Adrenal gland (tissue), 9 donors: ENCODE measurements at regions not wholly inside any gene's neighbourhood (a gene's known extent, or its start where the extent isn't known, plus 50 kb on each side); places are given as distances from the start of the nearest gene placed in this dataset.

Experiments
- DNase-seq, 7 donors: peaks; one replicate each; pipeline ENCODE4 v3.0.0-alpha.2; 2019 to 2020
- H3K27ac ChIP-seq, 5 donors: fragments of 200-600 bp; sonication (generic) in 4 of 5; 1 replicate in 3 of 5; 2 replicates in 2 of 5; pipeline versions ENCODE4 v1.5.1 to v1.8.0; 2016 to 2020; ENCODE audit warnings: mild to moderate bottlenecking in 1 of 5
- H3K27me3 ChIP-seq: fragments of 200-600 bp; 2 replicates; pipeline ENCODE4 v1.8.0; 2021
- H3K36me3 ChIP-seq, 2 donors: fragments of 200-600 bp; replicated peaks in 1 of 2; 1 replicate in 1 of 2; 2 replicates in 1 of 2; pipeline versions ENCODE4 v1.5.1 to v1.8.0; 2018 to 2022
- H3K4me1 ChIP-seq, 2 donors: fragments of 200-600 bp; replicated peaks in 1 of 2; 1 replicate in 1 of 2; 2 replicates in 1 of 2; pipeline versions ENCODE4 v1.5.1 to v1.8.0; 2018 to 2021
- H3K4me3 ChIP-seq, 4 donors: fragments of 200-600 bp; sonication (generic) in 3 of 4; one replicate each; pipeline ENCODE4 v1.5.1; 2016 to 2018
- H3K9me3 ChIP-seq, 3 donors: fragments of 200-600 bp; sonication (generic) in 1 of 3; replicated peaks in 1 of 3; 1 replicate in 2 of 3; 2 replicates in 1 of 3; pipeline versions ENCODE4 v1.5.1 to v1.8.0; 2016 to 2021
- CTCF ChIP-seq, 6 experiments: fragments of 450-650 bp in 4 of 6; fragments of 200-600 bp in 2 of 6; sonication (generic) in 1 of 6; IDR thresholded peaks; 1 replicate in 5 of 6; 2 replicates in 1 of 6; pipeline versions ENCODE4 v1.5.1 to v1.8.0; 2016 to 2021; ENCODE audit warnings: antibody characterized with exemption in 6 of 6, mild to moderate bottlenecking in 2 of 6, moderate library complexity in 1 of 6
- POLR2A ChIP-seq, 2 donors: fragments of 450-650 bp; IDR thresholded peaks; one replicate each; pipeline ENCODE4 v1.6.1; 2017; ENCODE audit warnings: antibody characterized with exemption in 2 of 2, mild to moderate bottlenecking in 2 of 2, moderate library complexity in 1 of 2
- WGBS, 4 donors: extraction: QIAGEN DNeasy Blood & Tissue Kit in 2 of 4; methylation state at CpG; one replicate each; pipeline versions ENCODE4 v1.1.5 to v1.1.7; 2013 to 2017; 5-methylcytosine and 5-hydroxymethylcytosine counted together
- intact Hi-C, 2 donors: fragments of 100-400 bp; cut with DNase I; formaldehyde crosslinking; loops; one replicate each; pipeline versions ENCODE4 v1.14.1 to v1.15.0; 2022 to 2023
- donor health status: healthy with polysubstance abuse.
- donor health status: Bipolar disorder and iron deficiency.
- donor health status: DM: yes; HTN: yes; CAD: no.
- donor health status: DM: no; HTN: no; CAD: no.
- donor health status: DM: no; HTN: no; CAD: no.

- no peak for TF ChIP-seq POLR2A (IDR thresholded peaks at IDR 0.05)
- no peak for TF ChIP-seq CTCF (IDR thresholded peaks at IDR 0.05)
- no peaks in the 10 kb centered on the region for H3K4me1 ChIP-seq
- intact Hi-C loops = no loop called here
Observed at GRCh38 chr2:33730804-33731203, 131.7 kb upstream of the FAM98A start.

GRCh38 chr2:33730193-33730592 lies 131.1 kb upstream of the FAM98A start:
- no peaks in the 10 kb centered on the region for H3K9me3 ChIP-seq
- WGBS, 4 donors = 78 to 92% (median 82%) methylated on average over 1 of the region's 1 CpG
- no peak for TF ChIP-seq POLR2A (IDR thresholded peaks at IDR 0.05)
- no peak for TF ChIP-seq CTCF (IDR thresholded peaks at IDR 0.05)

More at GRCh38 chr2:33730804-33731203, 131.7 kb upstream of the FAM98A start:
- no peak overlapping the region for H3K4me3 ChIP-seq
- H3K9me3 ChIP-seq = no peaks in the 10 kb centered on the region
- DNase-seq = no peak
- H3K27ac ChIP-seq = no peak overlapping the region
- no peaks in the 10 kb centered on the region for H3K27me3 ChIP-seq
- H3K36me3 ChIP-seq = no peaks in the 10 kb centered on the region

GRCh38 chr2:33729353-33729752 lies 130.3 kb upstream of the FAM98A start:
- no peaks in the 10 kb centered on the region for H3K27me3 ChIP-seq
- TF ChIP-seq POLR2A (IDR thresholded peaks at IDR 0.05) = no peak
- TF ChIP-seq CTCF (IDR thresholded peaks at IDR 0.05) = no peak
- no peaks in the 10 kb centered on the region for H3K9me3 ChIP-seq
- 83 to 97% (median 89%) methylated on average over 1 of the region's 1 CpG for WGBS, 4 donors
- H3K36me3 ChIP-seq = no peaks in the 10 kb centered on the region
- H3K27ac ChIP-seq = no peak overlapping the region
- no peak for DNase-seq
- H3K4me1 ChIP-seq = no peaks in the 10 kb centered on the region
- intact Hi-C loops = no loop called here
- no peak overlapping the region for H3K4me3 ChIP-seq

More at GRCh38 chr2:33730193-33730592, 131.1 kb upstream of the FAM98A start:
- no peaks in the 10 kb centered on the region for H3K36me3 ChIP-seq
- DNase-seq = no peak
- no peak overlapping the region for H3K27ac ChIP-seq
- intact Hi-C loops = no loop called here
- H3K27me3 ChIP-seq = no peaks in the 10 kb centered on the region
- no peaks in the 10 kb centered on the region for H3K4me1 ChIP-seq
- H3K4me3 ChIP-seq = no peak overlapping the region

GRCh38 chr2:33728106-33728505 lies 129.0 kb upstream of the FAM98A start:
- Histone ChIP-seq H3K9me3 (no peaks in the 10 kb centered on the region), H3K27me3 (no peaks in the 10 kb centered on the region), H3K36me3 (no peaks in the 10 kb centered on the region), H3K4me1 (no peaks in the 10 kb centered on the region), H3K4me3 (no peak overlapping the region), H3K27ac (no peak overlapping the region)
- intact Hi-C loops = no loop called here
- WGBS, 4 donors = 89 to 95% (median 91%) methylated on average over 6 to 14 of the region's 14 CpGs
- TF ChIP-seq POLR2A (IDR thresholded peaks at IDR 0.05) (no peak), CTCF (IDR thresholded peaks at IDR 0.05) (no peak)
- no peak for DNase-seq
